GM18511 (cell line): ENCODE measurements at regions not wholly inside any gene's neighbourhood (a gene's known extent, or its start where the extent isn't known, plus 50 kb on each side); places are given as distances from the start of the nearest gene placed in this dataset.

Experiments used
- ATAC-seq: cut with Tn5 transposase; IDR thresholded peaks from one replicate; pipeline ENCODE4 v1.9.1; 2021; ENCODE audit warnings: mild to moderate bottlenecking, moderate library complexity; ENCODE audit not compliant: unreplicated experiment

GRCh38 chr2:67516362-67516761 lies 119.2 kb downstream of the ETAA1 start:
- ATAC-seq, result no peak

- ATAC-seq, result no peak
These were observed 119.9 kb downstream of the ETAA1 start for GRCh38 chr2:67516899-67517530.

- ATAC-seq, result no peak
These were observed 125.0 kb downstream of the ETAA1 start for GRCh38 chr2:67522148-67522547.

GRCh38 chr2:67524213-67524612 lies 127.1 kb downstream of the ETAA1 start:
- ATAC-seq, result no peak

GRCh38 chr2:67524777-67525176 lies 127.6 kb downstream of the ETAA1 start:
- ATAC-seq, result no peak

GRCh38 chr2:67526283-67526682 lies 129.2 kb downstream of the ETAA1 start:
- ATAC-seq, result no peak

GRCh38 chr2:67528320-67528719 lies 131.2 kb downstream of the ETAA1 start:
- ATAC-seq, result no peak

- no peak for ATAC-seq
These were observed 135.3 kb downstream of the ETAA1 start for GRCh38 chr2:67532387-67532786.

- no peak for ATAC-seq
These were observed 137.6 kb downstream of the ETAA1 start for GRCh38 chr2:67534745-67535144.

GRCh38 chr2:67540962-67541361 lies 143.8 kb downstream of the ETAA1 start:
- ATAC-seq, result no peak

GRCh38 chr2:67544286-67544685 lies 147.2 kb downstream of the ETAA1 start:
- ATAC-seq, result no peak

GRCh38 chr2:67548317-67549201 lies 151.4 kb downstream of the ETAA1 start:
- ATAC-seq, result no peak

- ATAC-seq, result no peak
These were observed 162.0 kb downstream of the ETAA1 start for GRCh38 chr2:67559156-67559555.

GRCh38 chr2:67560771-67561456 lies 163.8 kb downstream of the ETAA1 start:
- ATAC-seq, result no peak

GRCh38 chr2:67561457-67561965 lies 164.4 kb downstream of the ETAA1 start:
- no peak for ATAC-seq

- no peak for ATAC-seq
These were observed 166.9 kb downstream of the ETAA1 start for GRCh38 chr2:67564076-67564475.

- ATAC-seq, result no peak
These were observed 167.5 kb downstream of the ETAA1 start for GRCh38 chr2:67564626-67565025.

- no peak for ATAC-seq
These were observed 168.1 kb downstream of the ETAA1 start for GRCh38 chr2:67565262-67565661.

- no peak for ATAC-seq
These were observed 168.6 kb downstream of the ETAA1 start for GRCh38 chr2:67565761-67566160.

- no peak for ATAC-seq
These were observed 169.2 kb downstream of the ETAA1 start for GRCh38 chr2:67566285-67566684.

GRCh38 chr2:67566958-67567635 lies 170.0 kb downstream of the ETAA1 start:
- no peak for ATAC-seq
